ENCODE measurements at regions not wholly inside any gene's neighbourhood (a gene's known extent, or its start where the extent isn't known, plus 50 kb on each side); places are given as distances from the start of the nearest gene placed in this dataset.

DNA sequence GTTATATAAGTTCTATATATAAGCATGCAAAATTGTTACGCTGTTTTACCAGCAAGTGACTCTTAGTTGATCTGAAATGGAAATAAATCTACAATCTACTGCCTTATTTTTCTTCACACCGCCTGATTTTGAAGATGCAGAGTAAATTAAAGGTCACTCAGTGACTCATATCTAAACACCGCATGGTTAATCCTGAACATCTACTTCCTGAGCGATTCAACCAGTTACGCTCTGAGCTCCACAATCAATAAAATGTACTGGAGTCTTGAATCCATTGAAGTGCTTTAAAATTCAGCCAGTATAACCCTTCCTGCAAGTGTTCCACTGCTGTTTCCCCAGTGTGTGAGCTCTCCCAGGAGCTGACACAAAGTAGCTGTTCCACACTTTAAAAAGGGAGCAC lies 192.8 kb downstream of the SLC7A11 start:
- CTCF ChIA-PET, result interaction anchor here (0.9 to 1.2 kb wide), 2 partner anchors 14 to 42 kb away, joined by 3 read pairs; no protein-coding TSS in a partner anchor
- Histone ChIP-seq H2AFZ (ENCODE audit: low read depth) (peak overlapping the region; percentile 36; the same call in 1 of the 2 replicates), H3K9ac (no peak overlapping the region), H3K9me3 (no peaks in the 10 kb centered on the region), H3F3A (replicated peaks; ENCODE audit: insufficient read depth) (peaks cover 24% of the 10 kb centered on the region), H3K36me3 (replicated peaks in 1 of 2; ENCODE audit: control insufficient read depth in 1 of 2, insufficient read depth in 2 of 2, low read length in 1 of 2) (no peaks in the 10 kb centered on the region), H3K79me2 (ENCODE audit: insufficient read depth) (no peaks in the 10 kb centered on the region), H3K9me2 (no peaks in the 10 kb centered on the region), H4K20me1 (ENCODE audit: insufficient read depth) (no peaks in the 10 kb centered on the region), H3K4me3 (ENCODE audit: low read depth in 2 of 2, low read length in 1 of 2) (no peak overlapping the region), H3K4me2 (no peak overlapping the region), H3K4me1 (ENCODE audit: control insufficient read depth in 1 of 2, insufficient read depth in 2 of 2, low read depth in 1 of 2, low read length in 1 of 2) (peaks cover 3 to 24% of the 10 kb centered on the region in 2 experiments; a peak in 2 of 4 replicates), H3K27me3 (ENCODE audit: insufficient read depth) (no peaks in the 10 kb centered on the region), H3K27ac (ENCODE audit: low read depth in 2 of 2, low read length in 1 of 2) (no peak overlapping the region)
- TF ChIP-seq, protein P1, sequence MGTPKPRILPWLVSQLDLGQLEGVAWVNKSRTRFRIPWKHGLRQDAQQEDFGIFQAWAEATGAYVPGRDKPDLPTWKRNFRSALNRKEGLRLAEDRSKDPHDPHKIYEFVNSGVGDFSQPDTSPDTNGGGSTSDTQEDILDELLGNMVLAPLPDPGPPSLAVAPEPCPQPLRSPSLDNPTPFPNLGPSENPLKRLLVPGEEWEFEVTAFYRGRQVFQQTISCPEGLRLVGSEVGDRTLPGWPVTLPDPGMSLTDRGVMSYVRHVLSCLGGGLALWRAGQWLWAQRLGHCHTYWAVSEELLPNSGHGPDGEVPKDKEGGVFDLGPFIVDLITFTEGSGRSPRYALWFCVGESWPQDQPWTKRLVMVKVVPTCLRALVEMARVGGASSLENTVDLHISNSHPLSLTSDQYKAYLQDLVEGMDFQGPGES (IDR thresholded peaks at IDR 0.05; ENCODE audit: low read depth, low read length), result no peak
- no peak for TF ChIP-seq SMC3 (IDR thresholded peaks at IDR 0.05; ENCODE audit: low read depth, low read length)
- no peak for TF ChIP-seq MXI1 (IDR thresholded peaks at IDR 0.05; ENCODE audit: low read depth, low read length)
- TF ChIP-seq FOXM1 (IDR thresholded peaks at IDR 0.05; ENCODE audit: low read depth), result no peak
- no peak for TF ChIP-seq ELF1 (IDR thresholded peaks at IDR 0.05)
- TF ChIP-seq, protein P2, sequence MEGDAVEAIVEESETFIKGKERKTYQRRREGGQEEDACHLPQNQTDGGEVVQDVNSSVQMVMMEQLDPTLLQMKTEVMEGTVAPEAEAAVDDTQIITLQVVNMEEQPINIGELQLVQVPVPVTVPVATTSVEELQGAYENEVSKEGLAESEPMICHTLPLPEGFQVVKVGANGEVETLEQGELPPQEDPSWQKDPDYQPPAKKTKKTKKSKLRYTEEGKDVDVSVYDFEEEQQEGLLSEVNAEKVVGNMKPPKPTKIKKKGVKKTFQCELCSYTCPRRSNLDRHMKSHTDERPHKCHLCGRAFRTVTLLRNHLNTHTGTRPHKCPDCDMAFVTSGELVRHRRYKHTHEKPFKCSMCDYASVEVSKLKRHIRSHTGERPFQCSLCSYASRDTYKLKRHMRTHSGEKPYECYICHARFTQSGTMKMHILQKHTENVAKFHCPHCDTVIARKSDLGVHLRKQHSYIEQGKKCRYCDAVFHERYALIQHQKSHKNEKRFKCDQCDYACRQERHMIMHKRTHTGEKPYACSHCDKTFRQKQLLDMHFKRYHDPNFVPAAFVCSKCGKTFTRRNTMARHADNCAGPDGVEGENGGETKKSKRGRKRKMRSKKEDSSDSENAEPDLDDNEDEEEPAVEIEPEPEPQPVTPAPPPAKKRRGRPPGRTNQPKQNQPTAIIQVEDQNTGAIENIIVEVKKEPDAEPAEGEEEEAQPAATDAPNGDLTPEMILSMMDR (IDR thresholded peaks at IDR 0.05), result no peak
- TF ChIP-seq, protein P3, sequence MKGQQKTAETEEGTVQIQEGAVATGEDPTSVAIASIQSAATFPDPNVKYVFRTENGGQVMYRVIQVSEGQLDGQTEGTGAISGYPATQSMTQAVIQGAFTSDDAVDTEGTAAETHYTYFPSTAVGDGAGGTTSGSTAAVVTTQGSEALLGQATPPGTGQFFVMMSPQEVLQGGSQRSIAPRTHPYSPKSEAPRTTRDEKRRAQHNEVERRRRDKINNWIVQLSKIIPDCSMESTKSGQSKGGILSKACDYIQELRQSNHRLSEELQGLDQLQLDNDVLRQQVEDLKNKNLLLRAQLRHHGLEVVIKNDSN (IDR thresholded peaks at IDR 0.05; ENCODE audit: borderline replicate concordance, low read depth), result no peak
- TF ChIP-seq, protein P4, sequence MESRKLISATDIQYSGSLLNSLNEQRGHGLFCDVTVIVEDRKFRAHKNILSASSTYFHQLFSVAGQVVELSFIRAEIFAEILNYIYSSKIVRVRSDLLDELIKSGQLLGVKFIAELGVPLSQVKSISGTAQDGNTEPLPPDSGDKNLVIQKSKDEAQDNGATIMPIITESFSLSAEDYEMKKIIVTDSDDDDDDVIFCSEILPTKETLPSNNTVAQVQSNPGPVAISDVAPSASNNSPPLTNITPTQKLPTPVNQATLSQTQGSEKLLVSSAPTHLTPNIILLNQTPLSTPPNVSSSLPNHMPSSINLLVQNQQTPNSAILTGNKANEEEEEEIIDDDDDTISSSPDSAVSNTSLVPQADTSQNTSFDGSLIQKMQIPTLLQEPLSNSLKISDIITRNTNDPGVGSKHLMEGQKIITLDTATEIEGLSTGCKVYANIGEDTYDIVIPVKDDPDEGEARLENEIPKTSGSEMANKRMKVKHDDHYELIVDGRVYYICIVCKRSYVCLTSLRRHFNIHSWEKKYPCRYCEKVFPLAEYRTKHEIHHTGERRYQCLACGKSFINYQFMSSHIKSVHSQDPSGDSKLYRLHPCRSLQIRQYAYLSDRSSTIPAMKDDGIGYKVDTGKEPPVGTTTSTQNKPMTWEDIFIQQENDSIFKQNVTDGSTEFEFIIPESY (IDR thresholded peaks at IDR 0.05; ENCODE audit: borderline replicate concordance, low read depth), result no peak
- TF ChIP-seq EP300 (IDR thresholded peaks at IDR 0.05; ENCODE audit: borderline replicate concordance in 1 of 2, low read depth in 1 of 2, low read length in 1 of 2), result no peak
- TF ChIP-seq RAD21 (IDR thresholded peaks at IDR 0.05; ENCODE audit: low read length), result no peak
- TF ChIP-seq GATA2 (CRISPR knock-in tag; IDR thresholded peaks at IDR 0.05), result no peak
- TF ChIP-seq, protein P5, sequence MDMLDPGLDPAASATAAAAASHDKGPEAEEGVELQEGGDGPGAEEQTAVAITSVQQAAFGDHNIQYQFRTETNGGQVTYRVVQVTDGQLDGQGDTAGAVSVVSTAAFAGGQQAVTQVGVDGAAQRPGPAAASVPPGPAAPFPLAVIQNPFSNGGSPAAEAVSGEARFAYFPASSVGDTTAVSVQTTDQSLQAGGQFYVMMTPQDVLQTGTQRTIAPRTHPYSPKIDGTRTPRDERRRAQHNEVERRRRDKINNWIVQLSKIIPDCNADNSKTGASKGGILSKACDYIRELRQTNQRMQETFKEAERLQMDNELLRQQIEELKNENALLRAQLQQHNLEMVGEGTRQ (IDR thresholded peaks at IDR 0.05; ENCODE audit: borderline replicate concordance, low read depth, low read length), result no peak
- no peak for TF ChIP-seq FOSL2 (IDR thresholded peaks at IDR 0.05; ENCODE audit: borderline replicate concordance, low read depth)
- TF ChIP-seq TAF1 (IDR thresholded peaks at IDR 0.05; ENCODE audit: borderline replicate concordance, low read depth, low read length), result no peak
- TF ChIP-seq JUND (IDR thresholded peaks at IDR 0.05), result no peak
- 94% methylated on average over 5 of the region's 5 CpGs for WGBS (ENCODE audit: low lambda C conversion rate)
- POLR2A ChIA-PET, result no interaction called here
- no peak for DNase-seq
